ENCODE measurements at regions not wholly inside any gene's neighbourhood (a gene's known extent, or its start where the extent isn't known, plus 50 kb on each side); places are given as distances from the start of the nearest gene placed in this dataset.

GRCh38 chr4:98758182-98758581 lies 99.8 kb upstream of the TSPAN5 start:
- Histone ChIP-seq H3K27ac (no peak overlapping the region), H3K9me3 (no peaks in the 10 kb centered on the region), H3K36me3 (no peaks in the 10 kb centered on the region), H3K4me1 (no peaks in the 10 kb centered on the region), H3K27me3 (no peaks in the 10 kb centered on the region), H3K4me3 (no peak overlapping the region)
- no peak for TF ChIP-seq POLR2A (IDR thresholded peaks at IDR 0.05)
- TF ChIP-seq CTCF (IDR thresholded peaks at IDR 0.05), result no peak
- no peak for DNase-seq

GRCh38 chr4:98754736-98755135 lies 96.3 kb upstream of the TSPAN5 start:
- Histone ChIP-seq H3K27ac (no peak overlapping the region), H3K36me3 (no peaks in the 10 kb centered on the region), H3K27me3 (no peaks in the 10 kb centered on the region), H3K4me1 (no peaks in the 10 kb centered on the region), H3K9me3 (no peaks in the 10 kb centered on the region), H3K4me3 (no peak overlapping the region)
- no peak for DNase-seq
- TF ChIP-seq POLR2A (IDR thresholded peaks at IDR 0.05), result no peak
- TF ChIP-seq CTCF (IDR thresholded peaks at IDR 0.05), result no peak

GRCh38 chr4:98749206-98749605 lies 90.8 kb upstream of the TSPAN5 start:
- no peak overlapping the region for H3K4me3 ChIP-seq
- no peak for TF ChIP-seq POLR2A (IDR thresholded peaks at IDR 0.05)
- TF ChIP-seq CTCF (IDR thresholded peaks at IDR 0.05), result no peak
- H3K36me3 ChIP-seq, result no peaks in the 10 kb centered on the region
- H3K9me3 ChIP-seq, result no peaks in the 10 kb centered on the region
- peaks cover 0 to 9% (median 0%) of the 10 kb centered on the region in 4 donors for H3K4me1 ChIP-seq
- H3K27me3 ChIP-seq, result no peaks in the 10 kb centered on the region
- DNase-seq, result no peak
- no peak overlapping the region for H3K27ac ChIP-seq

- H3K27me3 ChIP-seq, result no peaks in the 10 kb centered on the region
- H3K27ac ChIP-seq, result no peak overlapping the region
- H3K4me3 ChIP-seq, result no peak overlapping the region
- DNase-seq, result no peak
- no peaks in the 10 kb centered on the region for H3K36me3 ChIP-seq
- TF ChIP-seq CTCF (IDR thresholded peaks at IDR 0.05) (no peak), POLR2A (IDR thresholded peaks at IDR 0.05) (no peak)
- no peaks in the 10 kb centered on the region for H3K9me3 ChIP-seq
- peaks cover 0 to 9% (median 0%) of the 10 kb centered on the region in 4 donors for H3K4me1 ChIP-seq
Measured at GRCh38 chr4:98748609-98749008, 90.2 kb upstream of the TSPAN5 start.

GRCh38 chr4:98747393-98748091 lies 89.1 kb upstream of the TSPAN5 start:
- no peaks in the 10 kb centered on the region for H3K9me3 ChIP-seq
- peaks cover 0 to 9% (median 0%) of the 10 kb centered on the region in 4 donors for H3K4me1 ChIP-seq
- no peaks in the 10 kb centered on the region for H3K27me3 ChIP-seq
- H3K36me3 ChIP-seq, result no peaks in the 10 kb centered on the region
- H3K4me3 ChIP-seq, result no peak overlapping the region
- TF ChIP-seq POLR2A (IDR thresholded peaks at IDR 0.05), result no peak
- DNase-seq, result no peak
- no peak overlapping the region for H3K27ac ChIP-seq

GRCh38 chr4:98746936-98747335 lies 88.5 kb upstream of the TSPAN5 start:
- no peak overlapping the region for H3K27ac ChIP-seq
- no peak for TF ChIP-seq CTCF (IDR thresholded peaks at IDR 0.05)
- TF ChIP-seq POLR2A (IDR thresholded peaks at IDR 0.05), result no peak
- no peak overlapping the region for H3K4me3 ChIP-seq
- H3K4me1 ChIP-seq, result peaks cover 0 to 9% (median 0%) of the 10 kb centered on the region in 4 donors
- H3K36me3 ChIP-seq, result no peaks in the 10 kb centered on the region
- no peak for DNase-seq
- no peaks in the 10 kb centered on the region for H3K27me3 ChIP-seq
- H3K9me3 ChIP-seq, result no peaks in the 10 kb centered on the region
